Activated B cell treated with CpG ODN at 0.5 μM for 24 hours (primary cell): ENCODE measurements at regions not wholly inside any gene's neighbourhood (a gene's known extent, or its start where the extent isn't known, plus 50 kb on each side); places are given as distances from the start of the nearest gene placed in this dataset.

Source experiments
- ATAC-seq: fragments of 200-7000 bp; cut with Tn5 transposase; one replicate; pipeline ENCODE4 v1.10.0; 2021; ENCODE audit warnings: low read depth, mild to moderate bottlenecking, moderate library complexity
- CTCF ChIA-PET: fragments of 350-600 bp; sonication (Branson Sonifier 250); formaldehyde crosslinking; loops from one replicate; lab custom pipeline; 2021; ENCODE audit warnings: antibody characterized with exemption; lab: Charles Lee
- POLR2A ChIA-PET: fragments of 350-600 bp; sonication (Branson Sonifier 250); formaldehyde crosslinking; loops from one replicate; lab custom pipeline; 2021; ENCODE audit warnings: antibody characterized with exemption; lab: Charles Lee
- DNase-seq: peaks from one replicate; pipeline ENCODE4 v3.0.0; 2022
- H3K27ac Mint-ChIP-seq: one replicate; pipeline ENCODE4 v1.8.0; 2020; ENCODE audit warnings: mixed read lengths
- H3K27me3 Mint-ChIP-seq: one replicate; pipeline ENCODE4 v1.8.0; 2021; ENCODE audit warnings: mixed read lengths
- H3K36me3 Mint-ChIP-seq: one replicate; pipeline ENCODE4 v1.8.0; 2021; ENCODE audit warnings: low read depth, mixed read lengths
- H3K4me1 Mint-ChIP-seq: one replicate; pipeline ENCODE4 v1.8.0; 2021; ENCODE audit warnings: mixed read lengths
- H3K4me3 Mint-ChIP-seq: one replicate; pipeline ENCODE4 v1.8.0; 2020; ENCODE audit warnings: mild to moderate bottlenecking, mixed read lengths
- H3K9me3 Mint-ChIP-seq: one replicate; pipeline ENCODE4 v1.8.0; 2020; ENCODE audit warnings: mixed read lengths
- intact Hi-C: fragments of 100-400 bp; cut with micrococcal nuclease; formaldehyde crosslinking; loops from one replicate; pipeline ENCODE4 v1.15.1; 2024
- TF ChIP-seq, protein P1 (sequence below): fragments of 200-600 bp; IDR thresholded peaks from one replicate; pipeline ENCODE4 v1.8.0; 2022; ENCODE audit warnings: antibody characterized with exemption, mild to moderate bottlenecking

DNA sequence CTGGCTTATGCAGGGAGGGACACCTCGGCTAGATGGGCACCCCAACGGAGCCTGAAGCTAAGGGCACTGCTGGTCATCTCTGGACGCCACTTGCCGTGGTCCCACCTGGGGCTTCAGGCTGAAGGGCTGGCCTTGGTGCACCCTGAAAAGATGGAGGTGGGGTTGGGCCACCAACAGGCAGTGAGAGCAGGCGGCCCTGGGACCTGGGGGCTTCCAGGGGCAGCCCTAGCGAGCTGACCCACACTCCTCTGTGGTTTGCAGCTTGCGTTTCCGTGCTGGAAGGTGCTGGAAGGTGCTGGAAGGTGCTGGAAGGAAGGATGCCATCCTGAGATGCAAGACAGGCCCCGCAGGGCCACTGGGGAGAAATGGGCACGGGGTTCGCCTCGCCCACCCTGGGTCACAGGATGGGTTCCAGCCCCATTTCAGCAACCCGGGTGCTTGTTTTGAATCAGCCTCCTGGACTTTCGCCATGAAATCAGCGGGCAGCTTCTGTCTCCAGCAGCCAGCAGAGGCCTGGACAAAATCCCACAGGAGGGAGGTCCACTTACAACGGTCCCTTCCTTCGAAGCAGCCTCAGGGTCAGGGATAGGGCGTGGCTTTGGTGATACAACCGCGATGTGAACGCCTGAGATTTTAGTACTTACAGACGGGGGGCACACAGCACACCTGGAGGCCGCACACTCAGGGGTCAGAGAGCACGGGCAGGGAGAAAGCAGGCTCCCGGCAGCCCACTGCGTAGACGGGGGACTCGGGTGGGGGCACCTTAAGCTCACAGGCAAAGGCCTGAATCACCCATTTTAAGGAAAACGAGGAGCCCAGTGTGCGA, 303.1 kb upstream of the IRX4 start:
- H3K4me1 Mint-ChIP-seq = no peaks in the 10 kb centered on the region
- ChIA-PET CTCF (no interaction called here), POLR2A (no interaction called here)
- ATAC-seq (no peak), DNase-seq (no peak)
- intact Hi-C loops = no loop called here
- H3K36me3 Mint-ChIP-seq = no peaks in the 10 kb centered on the region
- no peak overlapping the region for H3K27ac Mint-ChIP-seq
- H3K27me3 Mint-ChIP-seq = no peaks in the 10 kb centered on the region
- TF ChIP-seq, protein P1, sequence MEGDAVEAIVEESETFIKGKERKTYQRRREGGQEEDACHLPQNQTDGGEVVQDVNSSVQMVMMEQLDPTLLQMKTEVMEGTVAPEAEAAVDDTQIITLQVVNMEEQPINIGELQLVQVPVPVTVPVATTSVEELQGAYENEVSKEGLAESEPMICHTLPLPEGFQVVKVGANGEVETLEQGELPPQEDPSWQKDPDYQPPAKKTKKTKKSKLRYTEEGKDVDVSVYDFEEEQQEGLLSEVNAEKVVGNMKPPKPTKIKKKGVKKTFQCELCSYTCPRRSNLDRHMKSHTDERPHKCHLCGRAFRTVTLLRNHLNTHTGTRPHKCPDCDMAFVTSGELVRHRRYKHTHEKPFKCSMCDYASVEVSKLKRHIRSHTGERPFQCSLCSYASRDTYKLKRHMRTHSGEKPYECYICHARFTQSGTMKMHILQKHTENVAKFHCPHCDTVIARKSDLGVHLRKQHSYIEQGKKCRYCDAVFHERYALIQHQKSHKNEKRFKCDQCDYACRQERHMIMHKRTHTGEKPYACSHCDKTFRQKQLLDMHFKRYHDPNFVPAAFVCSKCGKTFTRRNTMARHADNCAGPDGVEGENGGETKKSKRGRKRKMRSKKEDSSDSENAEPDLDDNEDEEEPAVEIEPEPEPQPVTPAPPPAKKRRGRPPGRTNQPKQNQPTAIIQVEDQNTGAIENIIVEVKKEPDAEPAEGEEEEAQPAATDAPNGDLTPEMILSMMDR = no peak
- no peak overlapping the region for H3K4me3 Mint-ChIP-seq
- H3K9me3 Mint-ChIP-seq = no peaks in the 10 kb centered on the region

DNA sequence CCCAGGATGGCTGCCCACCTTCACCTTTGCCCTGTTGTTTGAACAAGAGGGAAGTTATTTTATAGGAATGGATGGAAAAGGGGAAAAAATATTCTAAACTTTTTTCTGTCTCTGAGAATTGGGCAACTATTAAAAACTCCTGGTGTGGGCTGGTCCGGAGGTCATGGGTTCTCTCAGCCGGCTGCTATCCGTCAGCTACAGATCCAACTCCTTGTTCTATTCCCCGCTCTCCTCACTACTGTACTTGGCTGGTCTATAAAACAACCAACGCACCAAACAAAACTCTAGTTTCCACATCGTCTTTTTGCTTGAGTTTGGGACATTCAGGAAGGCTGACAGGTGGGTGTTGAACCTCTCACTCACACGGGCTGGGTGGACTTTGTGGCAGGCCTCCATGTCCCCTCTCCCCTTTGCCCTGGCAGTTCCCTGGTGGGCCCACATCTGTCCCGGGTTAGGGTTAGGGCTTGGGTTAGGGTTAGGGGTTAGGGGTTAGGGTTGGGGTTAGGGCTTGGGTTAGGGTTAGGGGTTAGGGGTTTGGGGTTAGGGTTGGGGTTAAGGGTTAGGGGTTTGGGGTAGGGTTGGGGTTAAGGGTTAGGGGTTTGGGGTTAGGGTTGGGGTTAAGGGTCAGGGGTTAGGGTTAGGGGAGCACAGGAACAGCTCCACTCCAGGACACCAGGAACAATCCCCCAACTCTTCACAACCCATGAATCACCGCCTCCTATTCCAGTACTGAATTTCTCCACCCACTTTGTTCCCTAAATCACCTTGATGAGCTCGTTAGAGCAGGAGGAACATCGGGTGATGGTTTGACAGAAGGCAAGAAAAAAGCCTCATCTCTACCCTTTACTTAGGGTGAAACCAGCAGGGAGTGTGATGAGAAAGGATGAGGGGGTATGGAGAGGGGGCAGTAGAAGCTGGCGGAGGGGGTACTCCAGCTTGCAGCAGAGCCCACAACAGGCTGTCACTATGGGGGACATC, 302.1 kb upstream of the IRX4 start:
- no peaks in the 10 kb centered on the region for H3K27me3 Mint-ChIP-seq
- H3K27ac Mint-ChIP-seq = no peak overlapping the region
- ATAC-seq = no peak
- POLR2A ChIA-PET = no interaction called here
- H3K36me3 Mint-ChIP-seq = no peaks in the 10 kb centered on the region
- intact Hi-C loops = no loop called here
- TF ChIP-seq, protein P1 = no peak
- no peak overlapping the region for H3K4me3 Mint-ChIP-seq
- H3K9me3 Mint-ChIP-seq = no peaks in the 10 kb centered on the region
- CTCF ChIA-PET = no interaction called here
- no peaks in the 10 kb centered on the region for H3K4me1 Mint-ChIP-seq
- no peak for DNase-seq

DNA sequence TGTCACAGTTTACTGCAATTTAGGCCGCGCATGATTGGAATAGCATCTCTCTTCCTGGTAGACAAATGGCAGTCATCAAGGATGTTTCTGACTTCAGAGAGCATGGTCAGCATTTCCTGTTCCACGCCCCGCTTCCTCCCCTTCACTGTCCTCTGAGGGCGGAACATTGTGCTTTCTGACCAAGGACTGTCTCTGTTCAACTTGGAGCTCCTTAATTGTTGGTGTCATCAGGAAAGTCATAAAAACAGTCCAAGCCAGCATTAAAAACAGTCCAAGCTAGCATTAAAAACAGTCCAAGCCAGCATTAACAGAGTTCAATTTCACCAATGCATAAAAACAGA, 301.3 kb upstream of the IRX4 start:
- no peaks in the 10 kb centered on the region for H3K27me3 Mint-ChIP-seq
- POLR2A ChIA-PET = no interaction called here
- TF ChIP-seq, protein P1 = no peak
- no peak overlapping the region for H3K27ac Mint-ChIP-seq
- intact Hi-C loops = no loop called here
- H3K4me3 Mint-ChIP-seq = no peak overlapping the region
- no peak for DNase-seq
- CTCF ChIA-PET = no interaction called here
- H3K36me3 Mint-ChIP-seq = no peaks in the 10 kb centered on the region
- no peak for ATAC-seq
- no peaks in the 10 kb centered on the region for H3K9me3 Mint-ChIP-seq
- no peaks in the 10 kb centered on the region for H3K4me1 Mint-ChIP-seq

DNA sequence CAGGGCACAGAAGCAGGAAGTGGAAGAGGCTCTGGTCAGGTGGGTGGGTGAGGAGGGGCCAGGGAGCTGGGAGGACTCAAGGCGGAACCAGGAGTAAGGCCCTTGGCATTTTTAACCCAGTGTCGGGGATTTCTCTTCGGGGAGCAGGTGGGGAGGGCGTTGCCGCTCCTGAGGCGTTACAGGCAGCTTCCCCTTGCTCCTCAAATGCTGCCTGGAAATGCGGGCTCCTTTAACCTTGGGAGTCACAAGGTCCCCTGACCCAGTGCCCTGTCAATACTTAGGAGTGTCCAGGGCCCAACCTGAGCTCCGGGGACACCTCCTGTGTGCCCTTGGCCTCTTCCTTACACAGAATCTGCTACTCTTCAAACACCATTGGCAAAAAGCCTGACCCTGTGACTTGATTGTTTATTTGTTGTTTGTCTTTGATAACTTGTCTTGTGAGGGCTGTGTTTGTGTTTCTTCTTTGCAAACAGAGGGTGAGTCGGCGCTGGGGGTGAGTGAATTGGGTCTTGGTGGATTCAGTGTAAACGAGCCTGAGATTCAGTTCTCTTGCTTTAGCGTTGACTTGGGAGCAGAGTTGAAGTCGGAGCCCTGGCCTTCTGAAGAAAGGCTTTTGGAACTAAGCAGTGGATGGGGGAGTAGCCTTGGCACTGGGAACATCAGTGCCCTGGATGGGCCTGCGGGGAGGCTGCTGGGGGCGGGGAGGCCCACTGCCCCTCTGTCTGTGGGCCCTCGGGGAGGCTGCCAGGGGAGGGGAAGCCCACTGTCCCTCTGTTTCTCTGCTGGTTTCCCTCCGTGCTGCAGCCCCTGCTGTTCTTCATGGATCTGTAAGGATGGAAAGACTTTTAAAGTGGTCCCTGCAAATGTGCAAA, 300.7 kb upstream of the IRX4 start:
- POLR2A ChIA-PET = no interaction called here
- no peaks in the 10 kb centered on the region for H3K9me3 Mint-ChIP-seq
- H3K4me3 Mint-ChIP-seq = no peak overlapping the region
- no peaks in the 10 kb centered on the region for H3K36me3 Mint-ChIP-seq
- ATAC-seq (no peak), DNase-seq (no peak)
- H3K4me1 Mint-ChIP-seq = no peaks in the 10 kb centered on the region
- CTCF ChIA-PET = no interaction called here
- intact Hi-C loops = no loop called here
- no peak overlapping the region for H3K27ac Mint-ChIP-seq
- TF ChIP-seq, protein P1 = no peak
- no peaks in the 10 kb centered on the region for H3K27me3 Mint-ChIP-seq
